HG02588 (cell line): ENCODE measurements at regions not wholly inside any gene's neighbourhood (a gene's known extent, or its start where the extent isn't known, plus 50 kb on each side); places are given as distances from the start of the nearest gene placed in this dataset.

Source experiments
- ATAC-seq: cut with Tn5 transposase; IDR thresholded peaks from one replicate; pipeline ENCODE4 v1.9.1; 2021; ENCODE audit warnings: mild to moderate bottlenecking, moderate library complexity; ENCODE audit not compliant: unreplicated experiment

- ATAC-seq = peak; percentile 82
These were observed 157.9 kb upstream of the PARP11 start for GRCh38 chr12:4030929-4031702.

- no peak for ATAC-seq
These were observed 154.2 kb upstream of the PARP11 start for GRCh38 chr12:4027412-4027811.

- no peak for ATAC-seq
These were observed 153.3 kb upstream of the PARP11 start for GRCh38 chr12:4026517-4026916.

- no peak for ATAC-seq
These were observed 152.8 kb upstream of the PARP11 start for GRCh38 chr12:4026020-4026358.

- no peak for ATAC-seq
These were observed 152.2 kb upstream of the PARP11 start for GRCh38 chr12:4025181-4026019.

GRCh38 chr12:4024701-4025100, 151.5 kb upstream of the PARP11 start:
- no peak for ATAC-seq

- ATAC-seq = no peak
These were observed 142.3 kb upstream of the PARP11 start for GRCh38 chr12:4015225-4016091.

GRCh38 chr12:4014858-4015224, 141.6 kb upstream of the PARP11 start:
- no peak for ATAC-seq

GRCh38 chr12:4014444-4014843, 141.2 kb upstream of the PARP11 start:
- no peak for ATAC-seq

- no peak for ATAC-seq
These were observed 140.1 kb upstream of the PARP11 start for GRCh38 chr12:4012977-4013968.

GRCh38 chr12:4012073-4012472, 138.9 kb upstream of the PARP11 start:
- ATAC-seq = no peak

GRCh38 chr12:4011597-4011996, 138.4 kb upstream of the PARP11 start:
- no peak for ATAC-seq

GRCh38 chr12:4009979-4010704, 136.9 kb upstream of the PARP11 start:
- no peak for ATAC-seq

- ATAC-seq = no peak
These were observed 133.5 kb upstream of the PARP11 start for GRCh38 chr12:4006743-4007142.

- no peak for ATAC-seq
These were observed 132.7 kb upstream of the PARP11 start for GRCh38 chr12:4005851-4006430.

GRCh38 chr12:4003576-4003975, 130.4 kb upstream of the PARP11 start:
- ATAC-seq = no peak

GRCh38 chr12:4002601-4003000, 129.4 kb upstream of the PARP11 start:
- no peak for ATAC-seq

- no peak for ATAC-seq
These were observed 128.6 kb upstream of the PARP11 start for GRCh38 chr12:4001841-4002240.

- no peak for ATAC-seq
These were observed 127.8 kb upstream of the PARP11 start for GRCh38 chr12:4001031-4001430.
